Inflammatory macrophage treated with lipopolysaccharide for 1 hour (primary cell): ENCODE measurements at regions not wholly inside any gene's neighbourhood (a gene's known extent, or its start where the extent isn't known, plus 50 kb on each side); places are given as distances from the start of the nearest gene placed in this dataset.

Experiments
- DNase-seq, 2 donors: peaks; one replicate each; pipeline ENCODE4 v3.0.0-alpha.2; 2020 to 2022

- DNase-seq: no peak
Observed at GRCh38 chr5:168121138-168121494, 170.3 kb upstream of the WWC1 start.

- peak; percentile 26 to 38 for DNase-seq
Observed at GRCh38 chr5:168123631-168124528, 167.6 kb upstream of the WWC1 start.

DNA sequence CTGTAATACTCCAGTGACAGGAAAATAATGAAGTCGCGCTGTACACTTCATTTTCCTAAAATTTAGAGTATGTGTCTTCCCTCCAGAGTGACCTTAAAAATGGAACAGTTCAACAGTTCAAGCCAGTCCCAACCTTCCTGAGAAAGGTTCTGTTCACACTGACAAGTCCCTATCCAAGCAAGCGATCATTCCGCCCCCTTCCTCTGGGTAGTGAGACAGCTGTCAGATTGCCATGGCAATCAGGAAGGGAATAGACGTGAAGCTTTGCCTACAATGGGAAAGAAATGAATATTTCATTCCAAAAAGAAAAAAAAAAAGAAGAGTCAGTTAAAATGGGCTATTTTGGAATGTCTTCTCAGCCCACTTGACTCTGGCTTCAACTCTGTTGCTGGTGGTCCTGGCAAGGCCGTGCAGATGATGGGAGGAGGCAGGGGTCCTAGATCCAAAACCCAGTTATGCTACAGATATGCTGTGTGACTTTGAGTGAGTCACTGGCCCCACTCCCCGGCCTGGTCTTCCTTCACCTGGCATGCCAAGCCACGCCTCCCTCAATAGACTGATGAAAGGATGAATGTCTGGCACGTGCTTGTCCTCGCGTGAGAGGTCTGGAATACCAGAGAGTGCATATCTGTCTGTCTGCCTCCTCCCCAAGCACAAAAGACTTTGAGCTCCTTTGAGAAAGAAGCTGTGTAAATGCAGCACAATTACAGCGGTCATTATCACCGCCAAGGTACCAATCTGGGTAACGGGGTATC lies 165.8 kb upstream of the WWC1 start:
- no peak for DNase-seq

- no peak for DNase-seq
Observed at GRCh38 chr5:168126606-168127005, 164.8 kb upstream of the WWC1 start.

- DNase-seq: no peak
Observed at GRCh38 chr5:168128111-168128510, 163.3 kb upstream of the WWC1 start.

DNA sequence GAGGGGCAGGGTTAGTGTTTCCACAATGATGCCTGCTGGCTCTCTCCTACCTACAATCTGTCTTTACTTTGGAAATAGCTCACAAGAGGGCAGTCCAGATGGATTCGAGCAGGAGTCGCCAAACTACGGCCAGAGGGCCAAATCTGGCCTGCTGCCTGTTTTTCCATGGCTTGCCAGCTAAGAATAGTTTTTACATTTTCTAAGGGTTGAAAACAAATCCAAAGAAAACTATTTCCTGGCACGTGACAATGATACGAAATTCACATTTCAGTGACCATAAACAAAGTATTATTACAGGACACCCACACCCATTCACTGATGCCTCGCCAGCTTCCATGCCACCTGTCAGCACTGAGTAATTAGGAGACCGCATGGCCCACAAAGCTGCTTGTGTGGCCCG lies 162.9 kb upstream of the WWC1 start:
- no peak for DNase-seq

GRCh38 chr5:168131519-168131918 lies 159.9 kb upstream of the WWC1 start:
- DNase-seq: no peak

DNA sequence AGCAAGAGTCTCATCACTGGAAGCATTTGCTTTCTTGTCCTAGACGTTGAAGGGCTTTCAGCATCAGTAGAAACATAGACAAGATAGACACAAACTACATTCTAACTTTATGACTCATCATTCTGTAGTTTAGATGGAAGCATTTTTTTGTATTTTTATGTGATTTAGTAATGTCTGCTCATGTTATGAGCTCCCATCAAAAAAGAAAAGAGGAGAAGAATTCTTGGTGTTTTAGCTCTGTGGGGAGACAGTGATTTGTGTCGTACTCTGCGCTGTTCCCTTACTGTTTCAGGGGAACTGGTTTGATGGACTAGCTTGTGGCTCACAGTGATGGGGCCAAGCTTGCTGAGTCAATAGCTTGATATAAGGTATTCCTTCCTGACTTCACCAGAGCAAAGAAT lies 159.2 kb upstream of the WWC1 start:
- DNase-seq: no peak

- no peak for DNase-seq
Observed at GRCh38 chr5:168135897-168136296, 155.5 kb upstream of the WWC1 start.

GRCh38 chr5:168136340-168136739 lies 155.1 kb upstream of the WWC1 start:
- no peak for DNase-seq

DNA sequence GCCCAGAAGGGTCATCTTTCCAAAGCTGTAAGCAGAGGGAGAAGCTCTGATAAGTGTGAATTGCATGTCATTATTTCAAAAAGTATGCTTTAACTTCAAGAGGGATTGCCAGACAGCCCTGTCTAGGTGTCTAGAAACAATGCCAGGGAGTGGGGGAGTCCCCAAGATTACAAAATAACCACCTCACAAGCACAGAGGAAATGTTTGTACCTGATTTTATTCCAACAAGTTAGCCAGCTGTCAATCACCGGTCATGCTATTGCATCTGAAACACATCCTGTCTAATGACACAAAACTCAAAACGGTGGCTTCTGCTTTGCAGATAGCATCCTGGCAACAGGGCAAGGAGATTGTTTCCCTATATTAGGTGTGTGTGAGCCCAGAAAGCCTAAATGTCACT lies 154.2 kb upstream of the WWC1 start:
- no peak for DNase-seq

- DNase-seq: no peak
Observed at GRCh38 chr5:168140241-168140640, 151.2 kb upstream of the WWC1 start.

DNA sequence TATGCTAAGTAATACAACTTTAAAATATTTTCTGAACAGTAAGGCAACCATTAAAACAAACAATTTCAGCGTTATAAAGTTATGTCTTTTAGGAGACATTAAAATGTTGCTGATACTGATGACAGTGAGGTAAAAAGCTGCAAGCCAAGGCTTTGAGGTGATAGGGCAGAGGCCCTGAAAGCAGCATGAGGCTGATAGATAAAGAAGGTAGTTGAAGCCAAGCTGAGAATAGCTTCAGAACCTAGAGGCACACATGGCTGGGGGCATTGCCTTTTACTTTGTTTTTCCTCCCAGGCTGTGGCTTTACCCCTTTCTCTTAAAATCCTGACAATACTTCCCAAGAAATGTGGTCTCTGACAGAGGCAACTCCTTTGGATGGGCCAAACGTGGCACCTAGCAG lies 149.0 kb upstream of the WWC1 start:
- DNase-seq: no peak

DNA sequence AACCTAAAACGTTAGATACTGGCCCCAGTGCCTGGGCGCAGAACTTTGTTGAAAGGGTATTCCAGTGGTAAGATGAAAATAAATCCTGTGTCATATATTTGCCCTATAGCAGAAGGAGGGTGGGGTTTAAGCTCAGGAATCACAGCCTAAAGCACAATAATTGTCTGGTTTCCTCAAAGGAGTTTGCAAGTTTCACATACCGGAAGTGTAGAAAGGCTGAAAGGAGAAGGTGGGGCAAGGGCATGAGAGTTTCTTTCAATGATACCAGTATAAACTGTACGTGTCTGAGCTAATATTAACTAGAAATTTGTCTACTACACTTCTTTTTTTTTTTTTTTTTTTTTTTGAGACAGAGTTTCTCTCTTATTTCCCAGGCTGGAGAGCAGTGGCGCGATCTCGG lies 147.9 kb upstream of the WWC1 start:
- peak; percentile 27 to 54 for DNase-seq

- no peak for DNase-seq
Observed at GRCh38 chr5:168147106-168147505, 144.3 kb upstream of the WWC1 start.

DNA sequence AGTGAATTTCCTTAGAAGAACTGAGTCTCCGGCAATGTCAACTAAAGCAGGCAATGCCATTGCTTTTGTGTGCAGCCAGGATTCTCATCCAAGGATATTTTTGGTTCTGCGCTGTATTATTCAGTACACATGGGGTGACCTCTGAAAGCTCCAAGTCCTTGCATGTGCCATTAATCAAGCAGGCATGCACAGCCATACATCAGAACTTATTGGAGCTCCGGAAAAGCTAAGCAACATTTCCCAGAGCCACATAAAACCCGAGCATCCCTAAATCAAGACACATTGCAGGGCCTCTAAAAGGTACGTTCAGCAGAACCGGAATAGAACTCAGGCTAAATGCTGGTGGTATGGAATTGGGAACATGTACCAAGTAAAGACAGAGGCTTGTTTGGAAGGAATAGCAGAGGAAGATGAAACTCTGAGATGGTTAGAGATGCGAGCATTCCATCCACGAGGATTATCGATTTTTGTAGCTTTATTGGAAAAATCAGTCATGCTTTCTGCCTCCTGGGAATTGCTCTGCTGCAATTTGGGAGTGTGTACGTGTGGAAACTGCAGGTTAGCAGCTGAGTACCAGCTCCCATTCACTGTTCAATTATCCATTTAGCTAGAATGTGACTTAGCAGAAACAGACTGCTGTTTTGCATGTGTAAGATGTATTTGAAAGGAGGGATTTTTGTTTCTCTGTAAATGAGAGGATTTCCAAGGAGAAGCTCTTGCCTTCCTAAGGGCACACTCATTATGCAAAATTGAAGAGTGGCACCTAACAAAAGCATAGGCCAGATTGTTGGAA lies 143.7 kb upstream of the WWC1 start:
- no peak for DNase-seq

- DNase-seq: no peak
Observed at GRCh38 chr5:168151041-168151440, 140.4 kb upstream of the WWC1 start.

DNA sequence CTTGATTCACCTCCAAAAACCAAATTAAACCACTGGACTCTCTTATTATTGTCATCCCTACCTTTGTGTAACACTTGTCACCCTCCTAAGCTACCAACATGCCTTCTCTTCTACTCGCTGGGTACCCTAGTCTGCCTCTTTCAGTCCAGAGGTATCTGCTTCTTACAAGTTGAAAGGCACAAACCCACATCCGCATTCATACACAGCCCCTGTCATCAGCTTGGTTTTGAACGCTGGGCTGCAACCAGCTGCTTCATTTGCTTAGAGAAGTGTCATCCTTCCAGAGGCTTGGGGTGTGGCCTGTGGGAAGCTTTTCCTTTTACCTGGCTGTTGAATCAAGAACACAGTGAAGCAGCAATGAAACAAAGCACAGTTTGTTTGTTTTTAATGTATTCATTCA lies 138.8 kb upstream of the WWC1 start:
- no peak for DNase-seq

DNA sequence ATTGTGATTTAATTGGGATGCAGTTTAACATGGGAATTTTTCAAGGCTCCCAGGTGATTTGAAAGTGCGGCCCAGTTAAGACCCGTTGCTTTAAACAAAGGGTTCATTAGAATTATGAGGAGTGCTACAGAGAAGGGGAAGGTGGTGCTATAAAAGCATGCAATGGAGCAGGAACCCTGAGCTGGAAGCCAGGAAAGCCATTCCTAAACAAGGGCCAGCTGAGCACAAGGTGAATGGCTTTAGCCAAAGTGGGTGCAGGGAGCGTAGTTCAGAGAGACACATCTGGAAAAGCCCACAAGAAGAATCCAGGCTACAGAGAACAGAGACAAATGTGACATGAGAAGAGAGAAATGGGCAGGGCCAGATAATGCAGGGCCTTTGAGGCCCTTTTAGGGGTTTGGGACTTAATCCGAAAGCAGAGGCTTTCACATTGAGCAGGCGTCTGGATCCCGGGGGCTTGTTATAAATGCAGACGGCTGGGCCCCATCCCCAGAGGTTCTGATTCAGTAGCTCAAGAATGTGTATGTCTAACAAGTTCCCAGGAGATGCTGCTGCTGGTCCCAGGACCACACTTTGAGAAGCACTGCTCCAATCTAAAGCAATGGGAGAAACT lies 138.1 kb upstream of the WWC1 start:
- no peak for DNase-seq

GRCh38 chr5:168153876-168154270 lies 137.6 kb upstream of the WWC1 start:
- no peak for DNase-seq

- no peak for DNase-seq
Observed at GRCh38 chr5:168155585-168155984, 135.9 kb upstream of the WWC1 start.

DNA sequence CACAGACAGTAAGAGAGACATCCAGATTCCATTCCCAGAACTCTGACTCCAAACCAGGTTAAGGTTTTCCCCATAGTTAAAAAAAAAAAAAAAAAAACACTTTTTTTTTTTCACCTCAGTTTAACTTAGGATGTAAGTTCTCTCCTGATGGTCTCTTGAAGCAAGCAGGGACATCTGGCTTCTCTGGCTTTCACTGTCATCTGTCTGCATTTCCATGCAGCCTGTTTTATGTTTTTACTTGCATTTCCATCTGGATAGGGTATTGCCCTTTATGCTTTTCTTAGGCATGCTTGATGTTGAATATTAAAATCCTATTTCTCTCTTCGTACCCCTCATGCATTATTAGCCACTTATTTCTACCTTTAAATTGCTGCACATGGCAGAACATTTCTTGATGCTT lies 135.3 kb upstream of the WWC1 start:
- DNase-seq: no peak

- DNase-seq: no peak
Observed at GRCh38 chr5:168157141-168157540, 134.3 kb upstream of the WWC1 start.
